Left lung (tissue), 4 donors: ENCODE measurements at regions not wholly inside any gene's neighbourhood (a gene's known extent, or its start where the extent isn't known, plus 50 kb on each side); places are given as distances from the start of the nearest gene placed in this dataset.

Experiments
- ATAC-seq: fragments of 200-7000 bp; cut with Tn5 transposase; one replicate; pipeline ENCODE4 v1.9.1; 2020; ENCODE audit warnings: moderate library complexity
- DNase-seq, 4 donors: peaks; one replicate each; pipeline ENCODE4 v3.0.0-alpha.2; 2013 to 2020
- H3K27ac ChIP-seq, 2 donors: fragments of 200-600 bp; sonication (generic) in 1 of 2; one replicate each; pipeline versions ENCODE4 v1.5.0 to v1.8.0; 2020 to 2021
- H3K27me3 ChIP-seq, 2 donors: fragments of 200-600 bp; sonication (generic) in 1 of 2; one replicate each; pipeline versions ENCODE4 v1.5.0 to v1.8.0; 2020 to 2021
- H3K36me3 ChIP-seq, 2 donors: fragments of 200-600 bp; sonication (generic) in 1 of 2; one replicate each; pipeline versions ENCODE4 v1.5.0 to v1.8.0; 2020 to 2021
- H3K4me1 ChIP-seq, 2 donors: fragments of 200-600 bp; one replicate each; pipeline ENCODE4 v1.8.0; 2021
- H3K4me3 ChIP-seq, 2 donors: fragments of 200-600 bp; sonication (generic) in 1 of 2; one replicate each; pipeline versions ENCODE4 v1.5.0 to v1.8.0; 2020 to 2021; ENCODE audit warnings: mild to moderate bottlenecking in 1 of 2
- H3K9me3 ChIP-seq, 2 donors: fragments of 200-600 bp; sonication (generic) in 1 of 2; one replicate each; pipeline versions ENCODE4 v1.5.0 to v1.8.0; 2020 to 2021
- intact Hi-C, 2 donors: fragments of 100-400 bp; cut with DNase I; formaldehyde crosslinking; loops; one replicate each; pipeline versions ENCODE4 v1.11.2 to v1.14.2; 2022
- TF ChIP-seq, protein P1 (sequence below), 2 donors: fragments of 200-600 bp; sonication (generic) in 1 of 2; IDR thresholded peaks; one replicate each; pipeline versions ENCODE4 v1.5.0 to v1.8.0; 2021; ENCODE audit warnings: antibody characterized with exemption in 2 of 2
- donor health status: DM: no; HTN: yes; CAD: no.
- donor health status: DM: no; HTN: no; CAD: no.

DNA sequence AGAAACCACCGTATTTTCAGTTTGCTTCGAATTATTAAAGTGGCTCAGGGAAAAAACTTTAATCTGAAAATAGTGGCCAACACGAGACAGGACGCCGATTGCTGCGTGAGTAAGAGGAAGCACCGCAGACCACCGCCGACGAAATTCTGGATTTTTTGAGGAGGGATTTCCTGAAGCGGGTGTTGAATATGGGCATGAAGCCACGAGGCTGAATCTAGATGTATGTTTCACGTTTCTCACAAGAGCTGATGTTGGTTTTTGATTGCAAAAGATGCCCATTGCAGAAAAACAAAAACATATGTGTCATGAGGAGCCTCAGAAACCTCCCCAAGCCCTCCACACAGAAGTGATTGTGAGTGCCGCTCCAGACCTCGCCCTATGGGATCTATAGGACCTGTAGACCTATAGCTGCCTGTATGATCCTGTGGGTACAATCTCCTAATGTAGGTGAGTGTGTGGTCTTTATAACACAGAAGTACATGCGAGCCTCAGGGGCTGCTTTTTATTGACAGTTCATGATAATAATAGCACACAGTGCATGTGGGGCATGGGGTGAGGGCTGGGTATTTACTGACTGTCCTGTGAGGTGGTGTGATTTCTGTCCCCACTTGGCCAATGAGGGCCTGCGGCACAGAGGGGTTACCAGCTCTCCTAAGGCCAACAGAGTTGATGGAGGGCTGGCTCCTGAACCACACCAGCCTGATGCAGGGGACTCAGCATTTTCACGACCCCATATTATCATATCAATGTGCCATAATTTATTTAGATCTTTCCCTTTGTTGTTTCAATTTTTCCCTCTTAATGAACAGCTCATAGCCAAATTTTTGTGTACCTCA lies 243.9 kb downstream of the DLL1 start:
- Histone ChIP-seq H3K4me1 (peaks cover 5 to 41% of the 10 kb centered on the region in 2 donors), H3K36me3 (no peaks in the 10 kb centered on the region), H3K27ac (peak overlapping the region in 1 of 2 donors; percentile 83), H3K27me3 (peaks cover 0 to 18% of the 10 kb centered on the region in 2 donors), H3K9me3 (no peaks in the 10 kb centered on the region), H3K4me3 (no peak overlapping the region)
- no peak for ATAC-seq
- TF ChIP-seq, protein P1, sequence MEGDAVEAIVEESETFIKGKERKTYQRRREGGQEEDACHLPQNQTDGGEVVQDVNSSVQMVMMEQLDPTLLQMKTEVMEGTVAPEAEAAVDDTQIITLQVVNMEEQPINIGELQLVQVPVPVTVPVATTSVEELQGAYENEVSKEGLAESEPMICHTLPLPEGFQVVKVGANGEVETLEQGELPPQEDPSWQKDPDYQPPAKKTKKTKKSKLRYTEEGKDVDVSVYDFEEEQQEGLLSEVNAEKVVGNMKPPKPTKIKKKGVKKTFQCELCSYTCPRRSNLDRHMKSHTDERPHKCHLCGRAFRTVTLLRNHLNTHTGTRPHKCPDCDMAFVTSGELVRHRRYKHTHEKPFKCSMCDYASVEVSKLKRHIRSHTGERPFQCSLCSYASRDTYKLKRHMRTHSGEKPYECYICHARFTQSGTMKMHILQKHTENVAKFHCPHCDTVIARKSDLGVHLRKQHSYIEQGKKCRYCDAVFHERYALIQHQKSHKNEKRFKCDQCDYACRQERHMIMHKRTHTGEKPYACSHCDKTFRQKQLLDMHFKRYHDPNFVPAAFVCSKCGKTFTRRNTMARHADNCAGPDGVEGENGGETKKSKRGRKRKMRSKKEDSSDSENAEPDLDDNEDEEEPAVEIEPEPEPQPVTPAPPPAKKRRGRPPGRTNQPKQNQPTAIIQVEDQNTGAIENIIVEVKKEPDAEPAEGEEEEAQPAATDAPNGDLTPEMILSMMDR (IDR thresholded peaks at IDR 0.05): no peak
- DNase-seq: peak in 2 of 4 donors; percentile 31 to 42
- intact Hi-C loops: no loop called here

DNA sequence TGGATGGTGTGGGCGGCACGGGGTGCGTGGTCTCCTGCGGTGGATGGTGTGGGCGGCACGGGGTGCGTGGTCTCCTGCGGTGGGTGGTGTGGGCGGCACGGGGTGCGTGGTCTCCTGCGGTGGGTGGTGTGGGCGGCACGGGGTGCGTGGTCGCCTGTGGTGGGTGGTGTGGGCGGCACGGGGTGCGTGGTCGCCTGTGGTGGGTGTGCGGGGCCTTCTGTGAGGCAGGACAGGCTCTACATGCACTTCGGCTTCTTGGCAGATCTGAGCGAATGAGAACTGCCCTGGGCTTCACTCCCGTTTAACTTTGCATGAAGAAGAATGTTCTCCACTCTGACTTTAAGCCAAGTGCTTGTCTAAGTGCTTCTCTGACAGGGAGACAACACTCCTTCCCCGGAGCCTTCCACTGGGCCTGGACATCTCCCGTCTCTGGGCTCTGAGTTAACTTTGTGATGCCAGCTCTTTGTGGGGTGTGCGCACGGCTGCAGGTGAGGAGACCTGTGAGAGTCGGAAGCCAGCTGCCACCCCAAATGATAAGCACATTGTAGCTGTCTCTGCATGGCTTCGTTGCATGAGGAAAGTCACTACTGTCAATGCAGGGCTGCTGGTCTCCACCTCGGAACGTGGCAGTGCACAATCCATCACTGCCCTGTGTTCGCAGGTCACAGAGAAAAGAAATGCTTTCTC lies 244.8 kb downstream of the DLL1 start:
- no peaks in the 10 kb centered on the region for H3K36me3 ChIP-seq
- H3K4me3 ChIP-seq: no peak overlapping the region
- DNase-seq (peak in 2 of 4 donors; percentile 21 to 29), ATAC-seq (no peak)
- H3K9me3 ChIP-seq: no peaks in the 10 kb centered on the region
- TF ChIP-seq, protein P1 (IDR thresholded peaks at IDR 0.05): no peak
- H3K27ac ChIP-seq: peak overlapping the region in 1 of 2 donors; percentile 83
- intact Hi-C loops: no loop called here
- peaks cover 5 to 41% of the 10 kb centered on the region in 2 donors for H3K4me1 ChIP-seq
- peaks cover 0 to 18% of the 10 kb centered on the region in 2 donors for H3K27me3 ChIP-seq

DNA sequence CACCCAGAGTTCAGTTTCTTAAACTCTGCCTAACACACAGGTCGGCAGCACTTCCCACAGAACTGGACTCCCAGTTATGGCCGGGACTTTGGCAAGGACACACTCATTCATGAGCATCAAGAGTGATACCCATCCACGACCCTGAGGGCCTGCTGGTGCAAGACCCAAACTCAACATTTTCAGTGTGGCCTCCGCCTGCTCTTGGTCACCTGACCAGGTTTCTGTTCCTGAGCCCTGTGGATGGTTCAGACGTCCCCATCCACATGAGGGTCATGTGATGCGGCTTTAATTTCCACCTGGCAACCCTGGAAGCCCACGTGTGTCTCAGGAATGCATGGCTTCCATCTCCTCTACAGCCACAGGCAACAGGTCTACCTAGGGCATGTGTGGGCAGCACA lies 245.3 kb downstream of the DLL1 start:
- Histone ChIP-seq H3K36me3 (no peaks in the 10 kb centered on the region), H3K27ac (no peak overlapping the region), H3K4me3 (no peak overlapping the region), H3K27me3 (peaks cover 0 to 18% of the 10 kb centered on the region in 2 donors), H3K4me1 (peaks cover 5 to 41% of the 10 kb centered on the region in 2 donors), H3K9me3 (no peaks in the 10 kb centered on the region)
- ATAC-seq (no peak), DNase-seq (peak in 1 of 4 donors; percentile 24)
- intact Hi-C loops: no loop called here
- TF ChIP-seq, protein P1 (IDR thresholded peaks at IDR 0.05): no peak

DNA sequence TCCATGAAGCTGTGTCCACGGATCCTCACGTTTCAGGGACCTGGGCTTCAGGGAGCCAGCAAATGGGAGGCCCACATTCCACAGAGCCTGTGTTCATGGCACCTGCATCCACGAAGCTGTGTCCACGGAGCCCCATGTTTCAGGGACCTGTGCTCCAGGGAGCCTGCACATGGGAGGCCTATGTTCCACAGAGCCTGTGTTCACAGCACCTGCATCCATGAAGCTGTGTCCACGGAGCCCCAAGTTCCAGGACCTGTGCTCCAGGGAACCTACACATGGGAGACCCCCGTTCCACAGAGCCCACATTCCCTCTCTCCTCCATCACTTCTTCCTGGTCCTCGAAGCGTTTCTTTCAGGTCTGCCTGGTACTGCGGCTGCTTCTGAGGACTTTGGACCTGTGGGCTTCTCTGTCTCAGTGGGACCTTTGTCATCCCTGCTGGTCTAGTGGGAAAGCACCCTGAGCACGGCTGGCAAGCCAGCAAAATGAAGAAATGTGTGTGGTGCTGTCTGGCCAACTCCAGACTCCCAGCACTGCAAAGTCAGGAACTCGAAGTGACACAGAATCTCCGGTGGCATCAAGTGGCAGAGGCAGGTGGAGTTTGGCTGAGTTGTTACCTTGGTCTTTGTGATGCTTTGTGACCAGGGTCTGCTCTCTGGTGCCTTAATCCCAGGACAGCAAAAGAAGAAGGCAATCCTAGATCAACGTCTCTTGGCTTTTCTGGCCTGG lies 245.9 kb downstream of the DLL1 start:
- intact Hi-C loops: no loop called here
- no peak overlapping the region for H3K27ac ChIP-seq
- H3K36me3 ChIP-seq: no peaks in the 10 kb centered on the region
- no peak for ATAC-seq
- no peaks in the 10 kb centered on the region for H3K9me3 ChIP-seq
- TF ChIP-seq, protein P1 (IDR thresholded peaks at IDR 0.05): no peak
- peak in 1 of 4 donors; percentile 31 for DNase-seq
- peaks cover 0 to 13% of the 10 kb centered on the region in 2 donors for H3K27me3 ChIP-seq
- H3K4me3 ChIP-seq: no peak overlapping the region
- peaks cover 5 to 36% of the 10 kb centered on the region in 2 donors for H3K4me1 ChIP-seq
